ENCODE measurements at regions not wholly inside any gene's neighbourhood (a gene's known extent, or its start where the extent isn't known, plus 50 kb on each side); places are given as distances from the start of the nearest gene placed in this dataset.
"Not testable (repeated sequence)": the region's sequence is repeated elsewhere in the genome, so short reads cannot be mapped to it uniquely, and the experiment has no call there.

- DNase-seq (ENCODE audit: low read depth in 2 of 2) = not testable (repeated sequence)
These were observed 599.3 kb upstream of the B3GAT1 start for GRCh38 chr11:135011313-135011712.

- DNase-seq (ENCODE audit: low read depth in 2 of 2) = no peak
These were observed 597.1 kb upstream of the B3GAT1 start for GRCh38 chr11:135009125-135009524.

GRCh38 chr11:135008412-135008811, 596.4 kb upstream of the B3GAT1 start:
- DNase-seq (ENCODE audit: low read depth in 2 of 2) = no peak

- DNase-seq (ENCODE audit: low read depth in 2 of 2) = no peak
These were observed 596.0 kb upstream of the B3GAT1 start for GRCh38 chr11:135008001-135008405.

- no peak for DNase-seq (ENCODE audit: low read depth in 2 of 2)
These were observed 594.8 kb upstream of the B3GAT1 start for GRCh38 chr11:135006800-135007199.

GRCh38 chr11:135004495-135004894, 592.5 kb upstream of the B3GAT1 start:
- no peak for DNase-seq (ENCODE audit: low read depth in 2 of 2)

- DNase-seq (ENCODE audit: low read depth in 2 of 2) = no peak
These were observed 590.2 kb upstream of the B3GAT1 start for GRCh38 chr11:135002236-135002635.

DNA sequence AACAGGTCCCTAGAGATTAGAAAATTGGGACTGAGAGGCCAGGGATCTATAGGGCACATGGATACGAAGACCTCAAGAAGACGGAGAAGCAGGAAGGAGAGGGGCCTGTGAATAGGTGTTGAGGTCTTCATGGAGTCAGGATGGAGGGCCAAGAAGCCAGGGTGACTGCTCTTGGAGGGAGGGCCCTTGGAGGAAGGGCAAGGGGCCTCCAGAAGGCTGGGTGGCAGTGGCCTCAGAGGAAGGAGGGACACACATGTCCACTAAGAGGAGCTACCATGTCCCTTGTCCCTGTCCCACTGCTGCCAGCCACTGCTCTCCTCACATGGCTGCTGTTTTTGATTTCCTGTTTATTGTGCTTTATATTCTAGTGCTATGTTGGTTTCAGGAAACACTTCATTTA, 589.5 kb upstream of the B3GAT1 start:
- no peak for DNase-seq (ENCODE audit: low read depth in 2 of 2)

GRCh38 chr11:135001065-135001464, 589.0 kb upstream of the B3GAT1 start:
- DNase-seq (ENCODE audit: low read depth in 2 of 2) = not testable (repeated sequence)

GRCh38 chr11:134999590-134999989, 587.5 kb upstream of the B3GAT1 start:
- no peak for DNase-seq (ENCODE audit: low read depth in 2 of 2)

GRCh38 chr11:134997652-134998320, 585.7 kb upstream of the B3GAT1 start:
- no peak for DNase-seq (ENCODE audit: low read depth in 2 of 2)

DNA sequence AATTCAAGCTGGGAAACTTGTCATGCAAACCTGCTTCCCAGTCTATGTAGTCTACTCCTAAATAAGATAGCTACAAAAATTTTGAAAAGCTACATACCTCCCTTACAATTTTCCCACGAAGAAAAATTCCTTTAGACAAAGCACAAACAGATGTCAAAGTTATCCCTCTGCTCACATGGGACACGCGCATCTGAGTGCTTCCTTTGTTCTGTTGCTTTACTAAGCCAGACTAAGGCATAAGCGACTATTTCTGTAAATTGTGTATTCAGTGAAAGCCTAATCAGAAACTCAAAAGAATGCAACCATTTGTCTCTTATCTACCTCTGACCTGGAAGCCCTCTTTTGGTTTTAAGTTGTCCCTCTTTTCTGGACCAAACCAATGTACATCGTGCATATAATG, 583.7 kb upstream of the B3GAT1 start:
- no peak for DNase-seq (ENCODE audit: low read depth in 2 of 2)

DNA sequence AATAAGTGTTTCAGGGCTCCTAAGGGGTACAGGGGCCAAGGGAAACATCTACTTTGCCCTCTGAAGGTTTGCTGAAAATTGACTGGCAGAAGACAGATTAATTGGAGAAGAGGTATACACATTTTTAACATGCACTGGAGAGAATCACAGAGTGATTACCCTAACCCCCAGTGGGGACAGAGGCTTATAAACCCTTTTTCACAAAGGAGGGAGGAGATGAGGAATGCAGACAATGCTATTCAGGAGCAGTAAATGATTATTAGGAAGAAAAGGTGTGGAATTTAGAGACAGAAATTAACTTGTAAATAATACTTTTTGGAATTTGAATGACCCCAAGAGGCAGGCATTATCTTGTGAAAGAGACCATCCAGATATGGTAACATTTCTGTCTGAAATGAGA, 582.4 kb upstream of the B3GAT1 start:
- DNase-seq (ENCODE audit: low read depth in 2 of 2) = no peak

DNA sequence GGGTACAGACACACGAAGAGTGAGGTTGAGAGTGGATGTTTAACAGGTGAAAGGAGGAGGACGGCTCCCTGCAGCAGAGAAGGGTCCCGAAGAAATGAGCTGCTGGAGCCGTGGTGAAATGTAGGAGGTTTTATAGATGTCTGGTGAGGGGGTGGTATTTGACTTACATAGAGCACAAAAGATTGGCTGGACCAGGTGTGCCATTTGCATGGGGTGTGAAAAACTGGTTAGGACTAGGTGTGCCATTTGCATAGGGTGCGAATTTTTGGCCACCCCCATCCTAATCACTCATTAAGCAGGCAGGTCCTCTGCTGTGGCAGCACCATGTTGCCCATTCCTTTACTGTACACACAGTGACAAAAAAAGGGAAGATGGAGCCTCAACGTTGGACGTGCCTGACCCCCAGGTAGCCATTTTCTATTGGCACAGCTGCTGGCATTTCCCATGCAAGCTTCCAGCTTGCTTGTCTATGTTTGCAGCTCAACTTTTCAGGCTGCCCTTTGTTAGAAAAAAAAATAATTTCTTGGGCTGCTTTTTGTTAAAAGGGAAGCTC, 581.7 kb upstream of the B3GAT1 start:
- DNase-seq (ENCODE audit: low read depth in 2 of 2) = no peak

- DNase-seq (ENCODE audit: low read depth in 2 of 2) = no peak
These were observed 580.9 kb upstream of the B3GAT1 start for GRCh38 chr11:134992981-134993380.

DNA sequence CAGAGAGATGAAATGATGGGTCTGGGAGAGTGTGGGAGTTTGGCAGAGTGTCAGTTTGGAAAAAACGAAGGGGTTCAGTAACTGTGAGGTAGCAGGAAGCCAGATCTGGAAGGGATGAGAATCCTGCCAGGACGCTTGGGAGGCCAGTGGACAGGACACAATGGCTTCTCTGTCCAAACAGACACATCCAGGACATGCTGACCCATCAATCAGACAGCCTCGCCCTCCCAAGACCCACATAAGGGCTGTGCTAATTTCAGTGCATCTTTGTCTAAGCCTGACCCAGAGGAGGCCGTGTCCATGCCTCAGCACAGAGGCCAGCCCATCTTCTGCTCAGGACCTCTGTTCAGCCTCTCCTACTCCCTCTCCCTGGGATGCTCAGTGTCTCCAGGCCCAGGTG, 576.5 kb upstream of the B3GAT1 start:
- no peak for DNase-seq (ENCODE audit: low read depth in 2 of 2)

- no peak for DNase-seq (ENCODE audit: low read depth in 2 of 2)
These were observed 575.8 kb upstream of the B3GAT1 start for GRCh38 chr11:134987822-134988221.

DNA sequence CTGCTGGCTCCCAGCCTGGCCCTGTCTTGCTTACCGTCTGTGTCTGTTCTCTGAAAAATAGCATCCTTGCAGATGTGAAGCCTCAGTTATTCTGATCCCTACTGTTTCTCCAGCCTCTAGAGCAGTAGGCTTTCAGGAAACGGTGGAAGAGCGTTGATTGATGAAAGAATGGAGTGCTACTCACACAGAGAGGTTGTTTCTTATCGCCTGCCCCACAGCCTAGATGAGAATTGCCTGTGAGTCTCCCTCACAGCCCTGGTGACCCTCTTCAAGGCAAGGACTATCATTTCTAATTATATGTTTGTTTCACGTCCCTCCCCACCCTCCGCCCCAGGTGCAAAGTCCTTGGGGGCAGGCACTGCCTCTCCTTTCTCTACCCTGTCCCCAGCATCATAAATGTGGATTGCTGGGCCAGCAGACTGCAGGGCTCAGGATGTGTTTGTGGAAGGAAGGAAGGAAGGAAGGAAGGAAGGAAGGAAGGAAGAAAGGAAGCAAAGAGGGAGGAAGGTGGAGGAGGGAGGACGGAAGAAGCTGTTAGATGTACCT, 575.3 kb upstream of the B3GAT1 start:
- DNase-seq (ENCODE audit: low read depth in 2 of 2) = no peak

DNA sequence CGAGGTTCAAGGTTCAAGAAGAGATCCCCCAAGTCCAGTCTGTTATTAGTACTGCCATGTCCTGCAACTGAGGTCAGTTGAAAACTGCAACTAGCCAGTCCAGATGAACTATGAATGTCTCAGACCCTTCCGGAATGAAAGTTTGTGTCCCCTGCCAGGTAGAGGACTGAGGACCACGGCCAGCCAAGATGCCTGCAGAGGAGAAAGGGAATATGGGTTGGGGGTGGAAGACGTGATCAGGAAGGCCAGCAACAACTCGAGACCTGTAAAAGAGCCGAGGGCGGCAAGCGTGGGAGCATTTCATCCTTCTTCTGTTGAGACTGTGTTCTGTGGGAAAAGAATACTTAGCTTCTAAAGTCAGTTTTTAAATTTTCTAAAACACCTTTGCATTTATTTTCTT, 572.4 kb upstream of the B3GAT1 start:
- no peak for DNase-seq (ENCODE audit: low read depth in 2 of 2)

- DNase-seq (ENCODE audit: low read depth in 2 of 2) = not testable (repeated sequence)
These were observed 570.4 kb upstream of the B3GAT1 start for GRCh38 chr11:134982432-134982831.

DNA sequence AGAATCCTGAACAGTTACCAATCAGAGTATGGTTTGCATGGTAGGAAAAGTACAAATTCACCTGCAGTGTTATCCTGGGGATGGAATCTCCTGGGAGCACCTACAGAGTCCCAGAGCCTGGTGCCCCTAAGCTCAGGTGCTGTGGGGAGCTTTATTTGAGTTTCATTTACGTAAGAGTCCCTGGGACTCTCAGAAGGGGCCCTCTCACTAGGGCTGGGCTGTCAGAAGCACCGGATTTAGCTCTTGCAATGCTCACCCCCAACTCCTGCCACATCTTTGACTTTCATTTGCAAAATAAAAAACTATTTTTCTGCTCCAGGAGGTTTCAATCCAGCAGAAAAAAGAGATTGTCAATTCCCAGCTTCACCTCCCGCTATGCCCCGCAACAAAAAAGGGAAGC, 569.8 kb upstream of the B3GAT1 start:
- DNase-seq (ENCODE audit: low read depth in 2 of 2) = no peak

GRCh38 chr11:134980819-134981710, 569.0 kb upstream of the B3GAT1 start:
- DNase-seq (ENCODE audit: low read depth in 2 of 2) = no peak

DNA sequence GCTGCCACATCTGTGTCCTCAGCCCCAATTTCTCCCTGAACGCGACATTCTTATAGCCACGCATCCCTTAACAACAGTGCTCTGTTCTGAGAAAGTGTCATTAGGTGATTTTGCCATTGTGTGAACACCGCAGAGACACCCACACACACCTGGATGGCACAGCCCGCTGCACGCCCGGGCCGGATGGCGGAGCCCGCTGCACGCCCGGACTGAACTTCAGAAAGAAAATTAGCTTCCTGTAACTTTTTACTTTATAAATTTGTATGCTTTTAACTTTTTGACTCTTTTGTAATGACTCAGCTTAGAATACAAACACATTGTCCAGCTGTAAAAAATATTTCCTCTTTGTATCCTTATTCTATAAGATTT, 567.0 kb upstream of the B3GAT1 start:
- not testable (repeated sequence) for DNase-seq (ENCODE audit: low read depth in 2 of 2)
